ENCODE measurements at regions not wholly inside any gene's neighbourhood (a gene's known extent, or its start where the extent isn't known, plus 50 kb on each side); places are given as distances from the start of the nearest gene placed in this dataset.
"Not testable (repeated sequence)": the region's sequence is repeated elsewhere in the genome, so short reads cannot be mapped to it uniquely, and the experiment has no call there.

DNA sequence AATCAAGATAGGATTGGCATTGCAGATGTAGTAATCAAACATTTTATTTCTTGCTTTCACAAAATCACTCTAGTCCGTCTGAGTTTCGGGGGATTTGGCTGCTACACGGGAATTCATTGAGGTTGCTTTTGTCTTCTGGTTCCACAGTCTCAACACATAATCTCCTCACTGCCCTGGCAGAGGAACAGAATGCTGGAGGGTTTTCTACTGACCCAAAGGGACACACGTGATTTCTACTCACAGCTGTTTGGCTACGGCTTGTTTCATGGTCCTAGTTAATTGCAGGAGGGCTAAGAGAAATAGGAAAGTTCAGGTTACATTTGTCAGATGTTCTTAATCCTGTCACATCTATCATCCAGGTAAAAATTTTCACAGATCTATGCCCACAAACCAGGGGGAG lies 1811.6 kb downstream of the ARAP2 start:
- H3K27me3 Mint-ChIP-seq (ENCODE audit: insufficient read depth) = no peaks in the 10 kb centered on the region
- H3K9me3 Mint-ChIP-seq = no peaks in the 10 kb centered on the region
- H3K4me3 Mint-ChIP-seq = no peak overlapping the region
- H3K4me1 Mint-ChIP-seq (ENCODE audit: low read depth) = peaks cover 8% of the 10 kb centered on the region; the same call in 1 of the 2 replicates
- no peak overlapping the region; the same call in 1 of the 2 replicates for H3K27ac Mint-ChIP-seq
- TF ChIP-seq, protein P1, sequence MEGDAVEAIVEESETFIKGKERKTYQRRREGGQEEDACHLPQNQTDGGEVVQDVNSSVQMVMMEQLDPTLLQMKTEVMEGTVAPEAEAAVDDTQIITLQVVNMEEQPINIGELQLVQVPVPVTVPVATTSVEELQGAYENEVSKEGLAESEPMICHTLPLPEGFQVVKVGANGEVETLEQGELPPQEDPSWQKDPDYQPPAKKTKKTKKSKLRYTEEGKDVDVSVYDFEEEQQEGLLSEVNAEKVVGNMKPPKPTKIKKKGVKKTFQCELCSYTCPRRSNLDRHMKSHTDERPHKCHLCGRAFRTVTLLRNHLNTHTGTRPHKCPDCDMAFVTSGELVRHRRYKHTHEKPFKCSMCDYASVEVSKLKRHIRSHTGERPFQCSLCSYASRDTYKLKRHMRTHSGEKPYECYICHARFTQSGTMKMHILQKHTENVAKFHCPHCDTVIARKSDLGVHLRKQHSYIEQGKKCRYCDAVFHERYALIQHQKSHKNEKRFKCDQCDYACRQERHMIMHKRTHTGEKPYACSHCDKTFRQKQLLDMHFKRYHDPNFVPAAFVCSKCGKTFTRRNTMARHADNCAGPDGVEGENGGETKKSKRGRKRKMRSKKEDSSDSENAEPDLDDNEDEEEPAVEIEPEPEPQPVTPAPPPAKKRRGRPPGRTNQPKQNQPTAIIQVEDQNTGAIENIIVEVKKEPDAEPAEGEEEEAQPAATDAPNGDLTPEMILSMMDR (IDR thresholded peaks at IDR 0.05) = no peak
- DNase-seq = no peak
- no peaks in the 10 kb centered on the region for H3K36me3 Mint-ChIP-seq (ENCODE audit: low read depth)

DNA sequence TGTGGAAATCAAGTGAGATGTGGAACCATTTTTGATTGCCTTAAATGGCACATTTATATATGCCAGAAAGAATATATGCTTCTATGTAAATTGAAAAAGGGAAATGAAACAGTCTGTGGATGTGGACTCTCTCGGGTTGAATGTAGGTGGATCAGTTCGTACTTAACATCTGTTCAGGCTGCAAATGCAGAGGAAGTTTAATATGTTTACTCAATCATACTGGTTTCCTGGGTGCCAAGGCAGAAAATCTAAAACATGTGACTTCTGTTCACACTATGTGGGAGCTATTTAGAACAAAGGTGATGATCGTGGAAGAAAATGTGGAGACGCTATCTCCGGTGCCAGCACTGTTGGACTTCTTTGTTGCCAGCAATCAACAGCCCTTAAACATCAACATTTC lies 1809.9 kb downstream of the ARAP2 start:
- not testable (repeated sequence) for H3K36me3 Mint-ChIP-seq (ENCODE audit: low read depth); H3K4me1 Mint-ChIP-seq (ENCODE audit: low read depth); H3K27me3 Mint-ChIP-seq (ENCODE audit: insufficient read depth); H3K9me3 Mint-ChIP-seq; H3K27ac Mint-ChIP-seq; DNase-seq
- H3K4me3 Mint-ChIP-seq = peak overlapping the region; percentile 61; the same call in 1 of the 2 replicates

DNA sequence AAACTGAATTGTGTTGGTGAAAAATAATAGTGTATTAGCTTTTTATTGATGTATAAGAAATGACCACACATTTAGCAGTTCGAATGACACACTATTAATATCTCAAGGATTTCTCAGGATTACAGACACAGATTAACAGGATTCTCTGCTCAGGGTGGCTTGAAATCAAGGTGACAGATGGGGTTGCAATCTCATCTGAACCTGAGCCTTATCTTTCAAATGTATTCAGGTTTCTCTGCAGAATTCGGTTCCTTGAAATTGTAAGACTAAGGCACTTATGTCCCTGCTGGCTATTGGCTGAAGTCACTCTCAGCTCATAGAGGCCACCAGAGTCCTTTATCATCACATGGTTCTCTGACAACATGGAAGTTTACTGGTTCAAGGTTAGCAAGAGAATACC lies 1780.1 kb downstream of the ARAP2 start:
- TF ChIP-seq, protein P1 (IDR thresholded peaks at IDR 0.05) = no peak
- Mint-ChIP-seq H3K27ac (no peak overlapping the region), H3K4me1 (ENCODE audit: low read depth) (no peaks in the 10 kb centered on the region), H3K4me3 (no peak overlapping the region), H3K27me3 (ENCODE audit: insufficient read depth) (no peaks in the 10 kb centered on the region), H3K9me3 (peaks cover 3% of the 10 kb centered on the region; the same call in 1 of the 2 replicates), H3K36me3 (ENCODE audit: low read depth) (no peaks in the 10 kb centered on the region)
- no peak for DNase-seq

DNA sequence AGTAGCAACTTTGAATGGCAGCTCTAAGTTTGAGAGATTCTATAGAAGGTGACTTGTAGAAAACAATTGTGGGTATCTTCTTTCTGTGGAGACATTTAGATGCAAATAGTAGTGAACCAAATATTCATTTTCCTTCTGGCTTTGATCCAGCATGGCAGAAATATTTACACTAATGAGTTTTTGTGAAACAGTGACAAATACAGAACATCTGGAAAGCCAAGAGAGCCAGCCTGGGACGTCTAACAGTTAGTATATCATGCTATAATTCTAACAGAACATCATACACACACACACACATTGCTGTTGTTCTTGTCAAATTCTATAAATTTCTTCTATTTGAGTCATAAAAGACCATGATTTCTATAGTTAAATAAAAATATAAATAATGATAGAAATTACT lies 1777.9 kb downstream of the ARAP2 start:
- Mint-ChIP-seq H3K4me3 (no peak overlapping the region), H3K27ac (no peak overlapping the region), H3K27me3 (ENCODE audit: insufficient read depth) (no peaks in the 10 kb centered on the region), H3K36me3 (ENCODE audit: low read depth) (no peaks in the 10 kb centered on the region), H3K4me1 (ENCODE audit: low read depth) (no peaks in the 10 kb centered on the region; the same call in 1 of the 2 replicates), H3K9me3 (peaks cover 3% of the 10 kb centered on the region; the same call in 1 of the 2 replicates)
- DNase-seq = no peak
- TF ChIP-seq, protein P1 (IDR thresholded peaks at IDR 0.05) = no peak

DNA sequence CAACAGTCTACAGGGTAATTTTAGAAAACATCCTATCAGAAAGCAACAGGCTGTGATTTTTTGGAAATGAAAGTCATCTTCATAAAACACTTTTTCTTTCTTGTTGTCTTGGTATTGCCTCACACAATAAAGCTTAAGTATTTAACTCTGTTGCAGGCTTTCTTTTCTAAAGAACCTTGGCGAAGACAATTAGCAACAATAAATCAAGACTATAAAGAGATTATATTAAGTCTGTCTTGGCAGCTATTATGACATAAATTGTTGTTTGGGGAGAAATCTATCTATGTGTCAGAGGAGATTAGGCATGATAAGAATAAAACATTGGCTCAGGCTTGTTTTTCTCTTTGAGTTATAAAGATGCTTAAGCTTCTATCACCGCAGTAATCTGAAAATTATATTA lies 1774.8 kb downstream of the ARAP2 start:
- TF ChIP-seq, protein P1 (IDR thresholded peaks at IDR 0.05) = no peak
- H3K27me3 Mint-ChIP-seq (ENCODE audit: insufficient read depth) = no peaks in the 10 kb centered on the region
- H3K27ac Mint-ChIP-seq = no peak overlapping the region
- H3K4me1 Mint-ChIP-seq (ENCODE audit: low read depth) = peaks cover 5% of the 10 kb centered on the region; the same call in 1 of the 2 replicates
- no peaks in the 10 kb centered on the region for H3K9me3 Mint-ChIP-seq
- DNase-seq = no peak
- H3K4me3 Mint-ChIP-seq = no peak overlapping the region
- no peaks in the 10 kb centered on the region for H3K36me3 Mint-ChIP-seq (ENCODE audit: low read depth)

DNA sequence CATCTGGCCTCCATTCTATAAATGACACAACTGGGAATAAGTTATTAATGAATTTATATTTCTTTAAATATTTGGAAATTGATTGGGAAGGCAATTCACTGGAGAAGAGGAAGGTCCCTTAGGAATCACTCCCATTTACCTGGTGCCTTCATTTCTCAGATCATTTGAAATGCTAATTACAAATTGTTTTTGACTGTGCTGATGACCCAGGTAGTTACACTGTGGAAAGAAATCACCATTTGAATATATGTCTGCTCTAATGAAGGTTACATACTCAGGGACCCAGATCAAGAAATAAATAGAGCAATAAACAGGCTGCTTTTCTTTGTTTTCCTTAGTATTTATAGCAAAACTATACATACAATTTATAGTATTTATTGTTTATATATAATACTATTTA lies 1759.1 kb downstream of the ARAP2 start:
- no peak overlapping the region for H3K27ac Mint-ChIP-seq
- no peak overlapping the region for H3K4me3 Mint-ChIP-seq
- no peak for DNase-seq
- H3K9me3 Mint-ChIP-seq = peaks cover 8% of the 10 kb centered on the region; the same call in 1 of the 2 replicates
- no peaks in the 10 kb centered on the region; the same call in 1 of the 2 replicates for H3K4me1 Mint-ChIP-seq (ENCODE audit: low read depth)
- H3K36me3 Mint-ChIP-seq (ENCODE audit: low read depth) = no peaks in the 10 kb centered on the region
- TF ChIP-seq, protein P1 (IDR thresholded peaks at IDR 0.05) = no peak
- peaks cover 2% of the 10 kb centered on the region; the same call in 1 of the 2 replicates for H3K27me3 Mint-ChIP-seq (ENCODE audit: insufficient read depth)

All from HFFc6 (cell line).